Smooth muscle cell (in vitro differentiated cells): ENCODE measurements at regions not wholly inside any gene's neighbourhood (a gene's known extent, or its start where the extent isn't known, plus 50 kb on each side); places are given as distances from the start of the nearest gene placed in this dataset.

ENCODE experiments used
- DNase-seq: peaks from one replicate; lab custom pipeline; 2025; ENCODE audit not compliant: unreplicated experiment; lab: John Stamatoyannopoulos, UW
- H2AFZ ChIP-seq: fragments of 200-600 bp; sonication (generic); 2 replicates; pipeline ENCODE4 v1.6.0; 2016; ENCODE audit warnings: antibody characterized with exemption, low read depth, mild to moderate bottlenecking
- H3F3A ChIP-seq: fragments of 200-600 bp; sonication (generic); 2 replicates; pipeline ENCODE4 v1.6.0; 2017; ENCODE audit warnings: antibody characterized with exemption, low read depth
- H3K27ac ChIP-seq: fragments of 200-600 bp; sonication (generic); 2 replicates; pipeline ENCODE4 v1.5.1; 2016; ENCODE audit warnings: low read depth, mild to moderate bottlenecking
- H3K27me3 ChIP-seq: fragments of 200-600 bp; sonication (generic); 2 replicates; pipeline ENCODE4 v1.6.1; 2016; ENCODE audit warnings: low read depth, mild to moderate bottlenecking
- H3K36me3 ChIP-seq: fragments of 200-600 bp; sonication (generic); 2 replicates; pipeline ENCODE4 v1.5.1; 2016; ENCODE audit warnings: low read depth
- H3K4me1 ChIP-seq: fragments of 200-600 bp; sonication (generic); 2 replicates; pipeline ENCODE4 v1.5.1; 2016; ENCODE audit warnings: low read depth
- H3K4me2 ChIP-seq: fragments of 200-600 bp; sonication (generic); 2 replicates; pipeline ENCODE4 v1.6.0; 2016; ENCODE audit warnings: mild to moderate bottlenecking
- H3K4me3 ChIP-seq: fragments of 200-600 bp; sonication (generic); 2 replicates; pipeline ENCODE4 v1.5.1; 2016; ENCODE audit warnings: mild to moderate bottlenecking
- H3K79me2 ChIP-seq: fragments of 200-600 bp; sonication (generic); 2 replicates; pipeline ENCODE4 v1.6.0; 2016; ENCODE audit warnings: low read depth, mild to moderate bottlenecking
- H3K9ac ChIP-seq: fragments of 200-600 bp; sonication (generic); 2 replicates; pipeline ENCODE4 v1.6.0; 2016; ENCODE audit warnings: low read depth
- H3K9me3 ChIP-seq: fragments of 200-600 bp; sonication (generic); replicated peaks from 2 replicates; pipeline ENCODE4 v1.5.1; 2016; ENCODE audit warnings: low read depth
- H4K20me1 ChIP-seq: fragments of 200-600 bp; sonication (generic); 2 replicates; pipeline ENCODE4 v1.6.0; 2016; ENCODE audit warnings: low read depth
- WGBS: methylation state at CpG from one replicate; pipeline ENCODE4 v1.1.7; 2016; ENCODE audit warnings: low lambda C conversion rate; 5-methylcytosine and 5-hydroxymethylcytosine counted together
- TF ChIP-seq, protein P1 (sequence below): fragments of 200-600 bp; sonication (generic); IDR thresholded peaks from 2 replicates; pipeline ENCODE4 v1.5.1; 2017; ENCODE audit warnings: borderline replicate concordance, mild to moderate bottlenecking, antibody characterized with exemption; ENCODE audit not compliant: insufficient read depth, poor library complexity, severe bottlenecking

DNA sequence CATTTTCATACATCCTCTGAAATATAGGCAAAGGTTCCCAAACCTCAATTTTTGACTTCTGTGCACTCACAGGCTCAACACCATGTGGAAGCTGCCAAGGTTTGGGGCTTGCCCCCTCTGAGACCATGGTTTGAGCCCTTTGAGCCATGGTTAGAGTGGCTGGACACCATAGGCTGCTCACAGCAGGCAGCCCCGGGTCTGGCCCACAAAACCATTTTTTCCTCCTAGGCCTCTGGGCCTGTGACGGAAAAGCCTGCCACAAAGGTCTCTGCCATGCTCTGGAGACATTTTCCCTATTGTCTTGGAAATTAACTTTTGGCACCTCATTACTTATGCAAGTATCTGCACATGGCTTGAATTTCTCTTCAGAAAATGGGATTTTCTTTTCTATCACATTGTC, 1113.2 kb upstream of the ATXN7L3B start:
- no peak overlapping the region for H3K9ac ChIP-seq
- no peaks in the 10 kb centered on the region for H3K4me1 ChIP-seq
- no peak overlapping the region for H3K4me2 ChIP-seq
- WGBS = 52% methylated on average over 2 of the region's 2 CpGs
- H3K4me3 ChIP-seq = no peak overlapping the region
- DNase-seq = no peak
- H3K36me3 ChIP-seq = no peaks in the 10 kb centered on the region
- no peak overlapping the region for H2AFZ ChIP-seq
- no peaks in the 10 kb centered on the region for H3K9me3 ChIP-seq
- H4K20me1 ChIP-seq = no peaks in the 10 kb centered on the region
- H3K79me2 ChIP-seq = no peaks in the 10 kb centered on the region
- TF ChIP-seq, protein P1, sequence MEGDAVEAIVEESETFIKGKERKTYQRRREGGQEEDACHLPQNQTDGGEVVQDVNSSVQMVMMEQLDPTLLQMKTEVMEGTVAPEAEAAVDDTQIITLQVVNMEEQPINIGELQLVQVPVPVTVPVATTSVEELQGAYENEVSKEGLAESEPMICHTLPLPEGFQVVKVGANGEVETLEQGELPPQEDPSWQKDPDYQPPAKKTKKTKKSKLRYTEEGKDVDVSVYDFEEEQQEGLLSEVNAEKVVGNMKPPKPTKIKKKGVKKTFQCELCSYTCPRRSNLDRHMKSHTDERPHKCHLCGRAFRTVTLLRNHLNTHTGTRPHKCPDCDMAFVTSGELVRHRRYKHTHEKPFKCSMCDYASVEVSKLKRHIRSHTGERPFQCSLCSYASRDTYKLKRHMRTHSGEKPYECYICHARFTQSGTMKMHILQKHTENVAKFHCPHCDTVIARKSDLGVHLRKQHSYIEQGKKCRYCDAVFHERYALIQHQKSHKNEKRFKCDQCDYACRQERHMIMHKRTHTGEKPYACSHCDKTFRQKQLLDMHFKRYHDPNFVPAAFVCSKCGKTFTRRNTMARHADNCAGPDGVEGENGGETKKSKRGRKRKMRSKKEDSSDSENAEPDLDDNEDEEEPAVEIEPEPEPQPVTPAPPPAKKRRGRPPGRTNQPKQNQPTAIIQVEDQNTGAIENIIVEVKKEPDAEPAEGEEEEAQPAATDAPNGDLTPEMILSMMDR = no peak
- no peaks in the 10 kb centered on the region for H3K27me3 ChIP-seq
- no peak overlapping the region for H3K27ac ChIP-seq
- H3F3A ChIP-seq = no peaks in the 10 kb centered on the region

DNA sequence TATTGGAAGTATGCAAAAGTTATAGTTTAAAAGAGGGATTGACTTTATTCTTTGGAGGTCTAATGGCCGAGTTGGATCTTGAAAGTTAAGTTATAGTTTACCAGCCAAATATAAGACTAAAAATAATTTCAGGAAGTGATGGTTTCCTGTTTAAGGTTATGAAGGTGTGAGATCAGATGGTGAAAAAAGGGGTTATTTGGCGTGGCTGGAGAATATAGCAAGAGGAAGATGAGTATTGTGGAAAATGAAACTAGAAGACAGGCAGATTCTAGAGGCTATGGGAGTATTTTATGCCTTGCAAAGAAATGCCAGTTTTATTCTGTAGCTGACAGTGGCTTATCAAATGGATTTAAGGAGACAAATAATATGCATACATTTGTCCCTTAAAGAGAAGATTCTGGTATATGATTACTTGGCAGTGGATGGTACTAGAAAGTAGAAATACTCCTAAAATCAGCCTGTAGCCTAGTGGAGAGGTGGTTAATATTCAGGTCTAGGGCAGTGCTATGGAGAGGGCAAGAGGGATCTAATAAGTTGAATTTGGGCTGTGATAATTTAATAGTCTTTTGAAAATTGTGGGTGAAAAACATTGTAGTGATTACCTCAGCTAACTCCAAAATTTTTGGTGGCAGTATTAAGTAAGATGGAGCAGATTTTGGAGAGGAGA, 1091.8 kb upstream of the ATXN7L3B start:
- no peaks in the 10 kb centered on the region for H3F3A ChIP-seq
- H3K79me2 ChIP-seq = no peaks in the 10 kb centered on the region
- H3K36me3 ChIP-seq = no peaks in the 10 kb centered on the region
- DNase-seq = no peak
- no peaks in the 10 kb centered on the region for H4K20me1 ChIP-seq
- 91% methylated on average over 2 of the region's 2 CpGs for WGBS
- no peak overlapping the region for H3K9ac ChIP-seq
- no peak overlapping the region for H3K4me3 ChIP-seq
- no peaks in the 10 kb centered on the region for H3K27me3 ChIP-seq
- no peaks in the 10 kb centered on the region for H3K9me3 ChIP-seq
- H2AFZ ChIP-seq = no peak overlapping the region
- no peak overlapping the region for H3K27ac ChIP-seq
- TF ChIP-seq, protein P1 = no peak
- H3K4me2 ChIP-seq = no peak overlapping the region
- peaks cover 5% of the 10 kb centered on the region for H3K4me1 ChIP-seq

GRCh38 chr12:73452672-73453469, 1084.8 kb upstream of the ATXN7L3B start:
- Histone ChIP-seq H3K27me3 (no peaks in the 10 kb centered on the region), H3K4me3 (no peak overlapping the region), H3K27ac (no peak overlapping the region), H3K9me3 (no peaks in the 10 kb centered on the region), H3K79me2 (no peaks in the 10 kb centered on the region), H4K20me1 (no peaks in the 10 kb centered on the region), H3K9ac (no peak overlapping the region), H3K36me3 (no peaks in the 10 kb centered on the region), H3K4me2 (no peak overlapping the region), H2AFZ (peak overlapping the region; percentile 14), H3F3A (no peaks in the 10 kb centered on the region), H3K4me1 (no peaks in the 10 kb centered on the region)
- TF ChIP-seq, protein P1 = no peak
- WGBS = 86% methylated on average over 3 of the region's 3 CpGs
- no peak for DNase-seq
